Neural cell (in vitro differentiated cells): ENCODE measurements at regions not wholly inside any gene's neighbourhood (a gene's known extent, or its start where the extent isn't known, plus 50 kb on each side); places are given as distances from the start of the nearest gene placed in this dataset.

Experiments
- CTCF ChIP-seq: fragments of 450-650 bp; IDR thresholded peaks from 2 replicates; pipeline ENCODE4 v1.5.1; 2014; ENCODE audit warnings: antibody characterized with exemption, mild to moderate bottlenecking, moderate library complexity; ENCODE audit not compliant: poor library complexity, severe bottlenecking
- EP300 ChIP-seq: fragments of 450-650 bp; conservative IDR thresholded peaks from 2 replicates; pipeline ENCODE4 v1.6.1; 2014; ENCODE audit warnings: antibody characterized with exemption, mild to moderate bottlenecking, moderate library complexity; ENCODE audit not compliant: poor library complexity, severe bottlenecking
- EZH2 ChIP-seq: fragments of 200-600, 300-800 bp; shearing (Covaris generic), sonication (generic); IDR thresholded peaks from 2 replicates; pipeline ENCODE4 v1.6.1; 2014; ENCODE audit warnings: antibody characterized with exemption, low read length, borderline replicate concordance, mild to moderate bottlenecking; ENCODE audit not compliant: insufficient read depth, poor library complexity, severe bottlenecking
- POLR2AphosphoS5 ChIP-seq: IDR thresholded peaks from 2 replicates; pipeline ENCODE4 v1.6.1; 2012

- TF ChIP-seq EP300 (no peak), CTCF (no peak), EZH2 (no peak), POLR2AphosphoS5 (no peak)
Observed at GRCh38 chr6:166744223-166745134, 117.4 kb upstream of the RPS6KA2 start.
